GM23338 (cell line): ENCODE measurements at regions not wholly inside any gene's neighbourhood (a gene's known extent, or its start where the extent isn't known, plus 50 kb on each side); places are given as distances from the start of the nearest gene placed in this dataset.

Experiments
- ATAC-seq: fragments of 200-7000 bp; cut with Tn5 transposase; 3 replicates; pipeline ENCODE4 v1.9.1; 2020
- DNase-seq: peaks from one replicate; pipeline ENCODE4 v3.0.0-alpha.2; 2015; ENCODE audit warnings: low spot score
- H2AFZ ChIP-seq: fragments of 200-600 bp; sonication (generic); 2 replicates; pipeline ENCODE4 v1.8.0; 2016; ENCODE audit warnings: antibody characterized with exemption, mild to moderate bottlenecking, moderate library complexity
- H3F3A ChIP-seq: fragments of 200-600 bp; sonication (generic); replicated peaks from 2 replicates; pipeline ENCODE4 v1.8.0; 2017; ENCODE audit warnings: antibody characterized with exemption, mixed run types, low read depth
- H3K27ac ChIP-seq: fragments of 200-600 bp; sonication (generic); 2 replicates; pipeline ENCODE4 v1.6.1; 2016; ENCODE audit warnings: low read depth
- H3K27me3 ChIP-seq: fragments of 200-600 bp; sonication (generic); 2 replicates; pipeline ENCODE4 v1.8.0; 2016; ENCODE audit warnings: mild to moderate bottlenecking, mixed run types, moderate library complexity; ENCODE audit not compliant: insufficient read depth
- H3K36me3 ChIP-seq: fragments of 200-600 bp; sonication (generic); 2 replicates; pipeline ENCODE4 v1.8.0; 2016; ENCODE audit warnings: mild to moderate bottlenecking; ENCODE audit not compliant: insufficient read depth
- H3K4me1 ChIP-seq: fragments of 200-600 bp; sonication (generic); 2 replicates; pipeline ENCODE4 v1.8.0; 2016; ENCODE audit warnings: mild to moderate bottlenecking, moderate library complexity; ENCODE audit not compliant: insufficient read depth
- H3K4me2 ChIP-seq: fragments of 200-600 bp; sonication (generic); 2 replicates; pipeline ENCODE4 v1.7.1; 2017; ENCODE audit warnings: mixed run types
- H3K4me3 ChIP-seq: fragments of 200-600 bp; sonication (generic); 2 replicates; pipeline ENCODE4 v1.6.1; 2016; ENCODE audit warnings: mixed run types
- H3K79me2 ChIP-seq: fragments of 200-600 bp; sonication (generic); replicated peaks from 2 replicates; pipeline ENCODE4 v1.8.0; 2017; ENCODE audit warnings: mild to moderate bottlenecking; ENCODE audit not compliant: insufficient read depth
- H3K9me2 ChIP-seq: fragments of 200-600 bp; sonication (generic); 2 replicates; pipeline ENCODE4 v1.8.0; 2017; ENCODE audit not compliant: insufficient read depth
- H4K20me1 ChIP-seq: fragments of 200-600 bp; sonication (generic); replicated peaks from 2 replicates; pipeline ENCODE4 v1.8.0; 2017; ENCODE audit warnings: mild to moderate bottlenecking; ENCODE audit not compliant: insufficient read depth
- H3K27ac Mint-ChIP-seq: 2 replicates; pipeline ENCODE4 v1.8.0; 2020; ENCODE audit warnings: inconsistent platforms, mild to moderate bottlenecking, moderate library complexity, mixed read lengths
- H3K27me3 Mint-ChIP-seq: 3 replicates; pipeline ENCODE4 v1.8.0; 2022; ENCODE audit warnings: low read depth, mild to moderate bottlenecking, moderate library complexity, mixed read lengths, inconsistent platforms; ENCODE audit not compliant: insufficient read depth, poor library complexity
- H3K36me3 Mint-ChIP-seq: 3 replicates; pipeline ENCODE4 v1.8.0; 2021; ENCODE audit warnings: low read depth, mild to moderate bottlenecking, inconsistent platforms, moderate library complexity, mixed read lengths
- H3K4me1 Mint-ChIP-seq: 3 replicates; pipeline ENCODE4 v1.8.0; 2020; ENCODE audit warnings: mild to moderate bottlenecking, inconsistent platforms, mixed read lengths
- H3K4me3 Mint-ChIP-seq: 3 replicates; pipeline ENCODE4 v1.8.0; 2021; ENCODE audit warnings: moderate library complexity, mild to moderate bottlenecking, inconsistent platforms, mixed read lengths
- H3K9me3 Mint-ChIP-seq: 3 replicates; pipeline ENCODE4 v1.8.0; 2020; ENCODE audit warnings: moderate library complexity, mild to moderate bottlenecking, inconsistent platforms, mixed read lengths
- EZH2 ChIP-seq: fragments of 200-600 bp; sonication (generic); IDR thresholded peaks from one replicate; pipeline ENCODE4 v1.8.0; 2017; ENCODE audit warnings: antibody characterized with exemption, mild to moderate bottlenecking, low read depth; ENCODE audit not compliant: unreplicated experiment
- NANOG ChIP-seq: IDR thresholded peaks from 2 replicates; pipeline ENCODE4 v1.6.1; 2016; ENCODE audit warnings: antibody characterized with exemption, borderline replicate concordance
- STAT1 ChIP-seq: IDR thresholded peaks from one replicate; pipeline ENCODE4 v1.6.1; 2016; ENCODE audit warnings: antibody characterized with exemption; ENCODE audit not compliant: unreplicated experiment
- TF ChIP-seq, protein P1 (sequence below), 2 experiments: fragments of 200-600 bp in 1 of 2; sonication (generic) in 1 of 2; conservative IDR thresholded peaks; 2 replicates each; pipeline versions ENCODE4 v1.5.1 to v1.6.1; 2016 to 2017; ENCODE audit warnings: antibody characterized with exemption in 2 of 2, low read depth in 2 of 2, mild to moderate bottlenecking in 2 of 2, moderate library complexity in 1 of 2
- TF ChIP-seq, protein P2 (sequence below): fragments of 250-450 bp; sonication (Bioruptor Pico); IDR thresholded peaks from 2 replicates; pipeline ENCODE4 v1.5.0; 2020; ENCODE audit warnings: mild to moderate bottlenecking, moderate library complexity
- TF ChIP-seq, protein P3 (sequence below): IDR thresholded peaks from one replicate; pipeline ENCODE4 v1.6.1; 2018; ENCODE audit warnings: antibody characterized with exemption; ENCODE audit not compliant: unreplicated experiment

DNA sequence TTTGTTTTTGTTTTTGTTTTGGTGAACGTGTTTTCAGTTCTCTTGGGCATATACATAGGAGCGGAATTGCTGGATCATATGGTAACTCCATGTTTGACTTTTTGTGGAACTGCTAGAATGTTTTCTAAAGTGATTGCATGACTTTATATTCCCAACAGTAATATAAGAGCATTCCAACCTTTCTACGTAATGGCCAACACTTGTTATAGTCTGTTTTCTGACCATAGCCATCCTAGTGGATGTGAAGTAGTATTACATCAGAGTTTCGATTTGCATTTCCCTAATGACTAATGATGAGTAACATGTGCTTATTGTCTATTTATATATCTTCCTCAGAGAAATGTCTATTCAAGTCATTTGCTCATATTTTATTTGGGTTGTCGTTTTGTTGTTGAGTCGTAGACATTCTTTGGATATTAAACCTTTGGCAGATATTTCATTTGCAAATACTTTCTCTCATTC lies 268.7 kb downstream of the AEBP2 start:
- peaks cover 5% of the 10 kb centered on the region; the same call in 2 of the 3 replicates for H3K9me3 Mint-ChIP-seq
- H3K4me1 Mint-ChIP-seq, result peaks cover 2% of the 10 kb centered on the region; the same call in 1 of the 3 replicates
- Histone ChIP-seq H3K4me1 (no peaks in the 10 kb centered on the region), H3K36me3 (no peaks in the 10 kb centered on the region; the same call in 1 of the 2 replicates), H4K20me1 (no peaks in the 10 kb centered on the region), H3K79me2 (no peaks in the 10 kb centered on the region), H3K4me2 (no peak overlapping the region), H3K27ac (no peak overlapping the region), H3K27me3 (no peaks in the 10 kb centered on the region), H2AFZ (no peak overlapping the region), H3F3A (no peaks in the 10 kb centered on the region), H3K4me3 (no peak overlapping the region), H3K9me2 (peaks cover 7% of the 10 kb centered on the region)
- no peaks in the 10 kb centered on the region for H3K27me3 Mint-ChIP-seq
- H3K27ac Mint-ChIP-seq, result no peak overlapping the region
- ATAC-seq (no peak), DNase-seq (no peak)
- TF ChIP-seq, protein P1, sequence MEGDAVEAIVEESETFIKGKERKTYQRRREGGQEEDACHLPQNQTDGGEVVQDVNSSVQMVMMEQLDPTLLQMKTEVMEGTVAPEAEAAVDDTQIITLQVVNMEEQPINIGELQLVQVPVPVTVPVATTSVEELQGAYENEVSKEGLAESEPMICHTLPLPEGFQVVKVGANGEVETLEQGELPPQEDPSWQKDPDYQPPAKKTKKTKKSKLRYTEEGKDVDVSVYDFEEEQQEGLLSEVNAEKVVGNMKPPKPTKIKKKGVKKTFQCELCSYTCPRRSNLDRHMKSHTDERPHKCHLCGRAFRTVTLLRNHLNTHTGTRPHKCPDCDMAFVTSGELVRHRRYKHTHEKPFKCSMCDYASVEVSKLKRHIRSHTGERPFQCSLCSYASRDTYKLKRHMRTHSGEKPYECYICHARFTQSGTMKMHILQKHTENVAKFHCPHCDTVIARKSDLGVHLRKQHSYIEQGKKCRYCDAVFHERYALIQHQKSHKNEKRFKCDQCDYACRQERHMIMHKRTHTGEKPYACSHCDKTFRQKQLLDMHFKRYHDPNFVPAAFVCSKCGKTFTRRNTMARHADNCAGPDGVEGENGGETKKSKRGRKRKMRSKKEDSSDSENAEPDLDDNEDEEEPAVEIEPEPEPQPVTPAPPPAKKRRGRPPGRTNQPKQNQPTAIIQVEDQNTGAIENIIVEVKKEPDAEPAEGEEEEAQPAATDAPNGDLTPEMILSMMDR (conservative IDR thresholded peaks at IDR 0.05; ENCODE audit: low read depth in 2 of 2), result peak in 1 of 2 experiments; percentile 39; a peak in 2 of 4 replicates
- TF ChIP-seq, protein P2, sequence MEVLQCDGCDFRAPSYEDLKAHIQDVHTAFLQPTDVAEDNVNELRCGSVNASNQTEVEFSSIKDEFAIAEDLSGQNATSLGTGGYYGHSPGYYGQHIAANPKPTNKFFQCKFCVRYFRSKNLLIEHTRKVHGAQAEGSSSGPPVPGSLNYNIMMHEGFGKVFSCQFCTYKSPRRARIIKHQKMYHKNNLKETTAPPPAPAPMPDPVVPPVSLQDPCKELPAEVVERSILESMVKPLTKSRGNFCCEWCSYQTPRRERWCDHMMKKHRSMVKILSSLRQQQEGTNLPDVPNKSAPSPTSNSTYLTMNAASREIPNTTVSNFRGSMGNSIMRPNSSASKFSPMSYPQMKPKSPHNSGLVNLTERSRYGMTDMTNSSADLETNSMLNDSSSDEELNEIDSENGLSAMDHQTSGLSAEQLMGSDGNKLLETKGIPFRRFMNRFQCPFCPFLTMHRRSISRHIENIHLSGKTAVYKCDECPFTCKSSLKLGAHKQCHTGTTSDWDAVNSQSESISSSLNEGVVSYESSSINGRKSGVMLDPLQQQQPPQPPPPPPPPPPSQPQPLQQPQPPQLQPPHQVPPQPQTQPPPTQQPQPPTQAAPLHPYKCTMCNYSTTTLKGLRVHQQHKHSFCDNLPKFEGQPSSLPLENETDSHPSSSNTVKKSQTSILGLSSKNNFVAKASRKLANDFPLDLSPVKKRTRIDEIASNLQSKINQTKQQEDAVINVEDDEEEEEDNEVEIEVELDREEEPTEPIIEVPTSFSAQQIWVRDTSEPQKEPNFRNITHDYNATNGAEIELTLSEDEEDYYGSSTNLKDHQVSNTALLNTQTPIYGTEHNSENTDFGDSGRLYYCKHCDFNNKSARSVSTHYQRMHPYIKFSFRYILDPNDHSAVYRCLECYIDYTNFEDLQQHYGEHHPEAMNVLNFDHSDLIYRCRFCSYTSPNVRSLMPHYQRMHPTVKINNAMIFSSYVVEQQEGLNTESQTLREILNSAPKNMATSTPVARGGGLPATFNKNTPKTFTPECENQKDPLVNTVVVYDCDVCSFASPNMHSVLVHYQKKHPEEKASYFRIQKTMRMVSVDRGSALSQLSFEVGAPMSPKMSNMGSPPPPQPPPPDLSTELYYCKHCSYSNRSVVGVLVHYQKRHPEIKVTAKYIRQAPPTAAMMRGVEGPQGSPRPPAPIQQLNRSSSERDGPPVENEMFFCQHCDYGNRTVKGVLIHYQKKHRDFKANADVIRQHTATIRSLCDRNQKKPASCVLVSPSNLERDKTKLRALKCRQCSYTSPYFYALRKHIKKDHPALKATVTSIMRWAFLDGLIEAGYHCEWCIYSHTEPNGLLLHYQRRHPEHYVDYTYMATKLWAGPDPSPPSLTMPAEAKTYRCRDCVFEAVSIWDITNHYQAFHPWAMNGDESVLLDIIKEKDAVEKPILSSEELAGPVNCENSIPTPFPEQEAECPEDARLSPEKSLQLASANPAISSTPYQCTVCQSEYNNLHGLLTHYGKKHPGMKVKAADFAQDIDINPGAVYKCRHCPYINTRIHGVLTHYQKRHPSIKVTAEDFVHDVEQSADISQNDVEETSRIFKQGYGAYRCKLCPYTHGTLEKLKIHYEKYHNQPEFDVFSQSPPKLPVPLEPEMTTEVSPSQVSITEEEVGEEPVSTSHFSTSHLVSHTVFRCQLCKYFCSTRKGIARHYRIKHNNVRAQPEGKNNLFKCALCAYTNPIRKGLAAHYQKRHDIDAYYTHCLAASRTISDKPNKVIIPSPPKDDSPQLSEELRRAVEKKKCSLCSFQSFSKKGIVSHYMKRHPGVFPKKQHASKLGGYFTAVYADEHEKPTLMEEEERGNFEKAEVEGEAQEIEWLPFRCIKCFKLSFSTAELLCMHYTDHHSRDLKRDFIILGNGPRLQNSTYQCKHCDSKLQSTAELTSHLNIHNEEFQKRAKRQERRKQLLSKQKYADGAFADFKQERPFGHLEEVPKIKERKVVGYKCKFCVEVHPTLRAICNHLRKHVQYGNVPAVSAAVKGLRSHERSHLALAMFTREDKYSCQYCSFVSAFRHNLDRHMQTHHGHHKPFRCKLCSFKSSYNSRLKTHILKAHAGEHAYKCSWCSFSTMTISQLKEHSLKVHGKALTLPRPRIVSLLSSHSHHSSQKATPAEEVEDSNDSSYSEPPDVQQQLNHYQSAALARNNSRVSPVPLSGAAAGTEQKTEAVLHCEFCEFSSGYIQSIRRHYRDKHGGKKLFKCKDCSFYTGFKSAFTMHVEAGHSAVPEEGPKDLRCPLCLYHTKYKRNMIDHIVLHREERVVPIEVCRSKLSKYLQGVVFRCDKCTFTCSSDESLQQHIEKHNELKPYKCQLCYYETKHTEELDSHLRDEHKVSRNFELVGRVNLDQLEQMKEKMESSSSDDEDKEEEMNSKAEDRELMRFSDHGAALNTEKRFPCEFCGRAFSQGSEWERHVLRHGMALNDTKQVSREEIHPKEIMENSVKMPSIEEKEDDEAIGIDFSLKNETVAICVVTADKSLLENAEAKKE (CRISPR knock-in tag), result no peak
- H3K36me3 Mint-ChIP-seq, result no peaks in the 10 kb centered on the region; the same call in 2 of the 3 replicates
- H3K4me3 Mint-ChIP-seq, result no peak overlapping the region

GRCh38 chr12:19709889-19710288 lies 270.6 kb downstream of the AEBP2 start:
- Histone ChIP-seq H3K79me2 (no peaks in the 10 kb centered on the region), H3F3A (no peaks in the 10 kb centered on the region), H4K20me1 (no peaks in the 10 kb centered on the region), H3K4me2 (no peak overlapping the region), H2AFZ (no peak overlapping the region), H3K9me2 (peaks cover 7% of the 10 kb centered on the region), H3K27ac (no peak overlapping the region), H3K4me1 (no peaks in the 10 kb centered on the region), H3K36me3 (no peaks in the 10 kb centered on the region; the same call in 1 of the 2 replicates), H3K27me3 (no peaks in the 10 kb centered on the region), H3K4me3 (no peak overlapping the region)
- Mint-ChIP-seq H3K4me3 (no peak overlapping the region), H3K27me3 (no peaks in the 10 kb centered on the region), H3K27ac (no peak overlapping the region), H3K4me1 (peaks cover 2% of the 10 kb centered on the region; the same call in 1 of the 3 replicates), H3K9me3 (peaks cover 8% of the 10 kb centered on the region; the same call in 2 of the 3 replicates), H3K36me3 (no peaks in the 10 kb centered on the region; the same call in 2 of the 3 replicates)
- ATAC-seq, result no peak
- no peak for DNase-seq
- TF ChIP-seq, protein P3, sequence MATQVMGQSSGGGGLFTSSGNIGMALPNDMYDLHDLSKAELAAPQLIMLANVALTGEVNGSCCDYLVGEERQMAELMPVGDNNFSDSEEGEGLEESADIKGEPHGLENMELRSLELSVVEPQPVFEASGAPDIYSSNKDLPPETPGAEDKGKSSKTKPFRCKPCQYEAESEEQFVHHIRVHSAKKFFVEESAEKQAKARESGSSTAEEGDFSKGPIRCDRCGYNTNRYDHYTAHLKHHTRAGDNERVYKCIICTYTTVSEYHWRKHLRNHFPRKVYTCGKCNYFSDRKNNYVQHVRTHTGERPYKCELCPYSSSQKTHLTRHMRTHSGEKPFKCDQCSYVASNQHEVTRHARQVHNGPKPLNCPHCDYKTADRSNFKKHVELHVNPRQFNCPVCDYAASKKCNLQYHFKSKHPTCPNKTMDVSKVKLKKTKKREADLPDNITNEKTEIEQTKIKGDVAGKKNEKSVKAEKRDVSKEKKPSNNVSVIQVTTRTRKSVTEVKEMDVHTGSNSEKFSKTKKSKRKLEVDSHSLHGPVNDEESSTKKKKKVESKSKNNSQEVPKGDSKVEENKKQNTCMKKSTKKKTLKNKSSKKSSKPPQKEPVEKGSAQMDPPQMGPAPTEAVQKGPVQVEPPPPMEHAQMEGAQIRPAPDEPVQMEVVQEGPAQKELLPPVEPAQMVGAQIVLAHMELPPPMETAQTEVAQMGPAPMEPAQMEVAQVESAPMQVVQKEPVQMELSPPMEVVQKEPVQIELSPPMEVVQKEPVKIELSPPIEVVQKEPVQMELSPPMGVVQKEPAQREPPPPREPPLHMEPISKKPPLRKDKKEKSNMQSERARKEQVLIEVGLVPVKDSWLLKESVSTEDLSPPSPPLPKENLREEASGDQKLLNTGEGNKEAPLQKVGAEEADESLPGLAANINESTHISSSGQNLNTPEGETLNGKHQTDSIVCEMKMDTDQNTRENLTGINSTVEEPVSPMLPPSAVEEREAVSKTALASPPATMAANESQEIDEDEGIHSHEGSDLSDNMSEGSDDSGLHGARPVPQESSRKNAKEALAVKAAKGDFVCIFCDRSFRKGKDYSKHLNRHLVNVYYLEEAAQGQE, result no peak
- TF ChIP-seq EZH2, result no peak
- TF ChIP-seq STAT1, result no peak
- no peak for TF ChIP-seq NANOG
